ENCODE measurements at regions not wholly inside any gene's neighbourhood (a gene's known extent, or its start where the extent isn't known, plus 50 kb on each side); places are given as distances from the start of the nearest gene placed in this dataset.

GRCh38 chr17:53719229-53719628 lies 103.5 kb upstream of the KIF2B start:
- ATAC-seq, result no peak
- no peak for TF ChIP-seq CTCF (IDR thresholded peaks at IDR 0.05)
- intact Hi-C loops (cut with DNase I), result no loop called here

GRCh38 chr17:53707566-53707965 lies 115.2 kb upstream of the KIF2B start:
- FAIRE-seq, result no peak
- Histone ChIP-seq H3K27ac (no peak overlapping the region), H3K4me3 (no peak overlapping the region), H3K27me3 (no peaks in the 10 kb centered on the region), H3K36me3 (no peaks in the 10 kb centered on the region), H3K4me1 (no peaks in the 10 kb centered on the region), H3K9me3 (no peaks in the 10 kb centered on the region)
- intact Hi-C loops (cut with DNase I), result no loop called here
- WGBS, 2 donors, result 39 to 56% methylated on average over 4 of the region's 4 CpGs
- no peak for DNase-seq
- TF ChIP-seq CTCF (IDR thresholded peaks at IDR 0.05), result no peak
- no peak for ATAC-seq

More at GRCh38 chr17:53719229-53719628, 103.5 kb upstream of the KIF2B start:
- DNase-seq (peak in 1 of 6 donors; percentile 26), FAIRE-seq (no peak)
- no peaks in the 10 kb centered on the region for H3K9me3 ChIP-seq
- H3K36me3 ChIP-seq, result no peaks in the 10 kb centered on the region
- H3K27me3 ChIP-seq, result no peaks in the 10 kb centered on the region
- H3K4me1 ChIP-seq, result no peaks in the 10 kb centered on the region
- H3K27ac ChIP-seq, result no peak overlapping the region
- H3K4me3 ChIP-seq, result no peak overlapping the region

- WGBS, 2 donors, result 47 to 54% methylated on average over 5 of the region's 5 CpGs
- no peak for TF ChIP-seq CTCF (IDR thresholded peaks at IDR 0.05)
- H3K36me3 ChIP-seq, result no peaks in the 10 kb centered on the region
- DNase-seq, result no peak
- no peak overlapping the region for H3K4me3 ChIP-seq
- no peak for FAIRE-seq
- no peaks in the 10 kb centered on the region for H3K9me3 ChIP-seq
- no peaks in the 10 kb centered on the region for H3K4me1 ChIP-seq
- ATAC-seq, result no peak
- no peak overlapping the region for H3K27ac ChIP-seq
- intact Hi-C loops (cut with DNase I), result no loop called here
- no peaks in the 10 kb centered on the region for H3K27me3 ChIP-seq
These were observed 126.4 kb upstream of the KIF2B start for GRCh38 chr17:53696286-53696685.

DNA sequence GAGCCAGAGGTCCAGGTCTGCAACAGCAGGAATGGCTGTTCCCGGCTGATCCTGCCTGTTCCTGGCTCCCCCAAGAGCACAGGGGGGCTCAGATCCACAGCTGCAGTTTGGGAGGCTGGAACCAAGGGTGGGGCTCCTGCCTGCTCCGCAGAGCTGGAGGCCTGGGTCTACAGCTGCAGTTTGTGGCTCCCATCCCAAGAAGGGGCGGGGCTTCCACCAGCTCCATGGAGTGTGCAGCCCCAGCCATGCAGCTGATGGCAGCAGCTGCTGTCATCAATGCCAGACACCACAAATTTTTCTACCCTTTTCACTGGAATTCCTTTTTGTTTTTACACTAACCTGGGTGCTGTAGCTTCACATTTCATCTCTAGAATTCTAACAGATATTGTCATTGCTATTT lies 135.4 kb upstream of the KIF2B start:
- intact Hi-C loops (cut with DNase I), result no loop called here
- Histone ChIP-seq H3K9me3 (no peaks in the 10 kb centered on the region), H3K4me1 (no peaks in the 10 kb centered on the region), H3K36me3 (no peaks in the 10 kb centered on the region), H3K4me3 (no peak overlapping the region), H3K27ac (no peak overlapping the region), H3K27me3 (no peaks in the 10 kb centered on the region)
- ATAC-seq (no peak), FAIRE-seq (no peak), DNase-seq (peak in 1 of 6 donors; percentile 40)
- 62 to 73% methylated on average over 3 of the region's 3 CpGs for WGBS, 2 donors
- TF ChIP-seq CTCF (IDR thresholded peaks at IDR 0.05), result no peak

- DNase-seq, result no peak
- no peaks in the 10 kb centered on the region for H3K9me3 ChIP-seq
- no peaks in the 10 kb centered on the region for H3K27me3 ChIP-seq
- intact Hi-C loops (cut with DNase I), result no loop called here
- no peak overlapping the region for H3K4me3 ChIP-seq
- H3K4me1 ChIP-seq, result no peaks in the 10 kb centered on the region
- FAIRE-seq, result no peak
- H3K27ac ChIP-seq, result no peak overlapping the region
- WGBS, 2 donors, result 83 to 94% methylated on average over 1 of the region's 1 CpG
- ATAC-seq, result no peak
- no peaks in the 10 kb centered on the region for H3K36me3 ChIP-seq
- no peak for TF ChIP-seq CTCF (IDR thresholded peaks at IDR 0.05)
These were observed 142.0 kb upstream of the KIF2B start for GRCh38 chr17:53680745-53681144.
